Endothelial cell (in vitro differentiated cells): ENCODE measurements at regions not wholly inside any gene's neighbourhood (a gene's known extent, or its start where the extent isn't known, plus 50 kb on each side); places are given as distances from the start of the nearest gene placed in this dataset.

ENCODE experiments used
- DNase-seq: peaks from one replicate; pipeline ENCODE4 v3.0.0; 2021; ENCODE audit warnings: low spot score
- H3K27ac Mint-ChIP-seq: one replicate; pipeline ENCODE4 v1.8.0; 2021; ENCODE audit warnings: mixed read lengths, inconsistent platforms; ENCODE audit not compliant: unreplicated experiment
- H3K27me3 Mint-ChIP-seq: one replicate; pipeline ENCODE4 v1.8.0; 2021; ENCODE audit warnings: mild to moderate bottlenecking, moderate library complexity, mixed read lengths, inconsistent platforms; ENCODE audit not compliant: unreplicated experiment
- H3K36me3 Mint-ChIP-seq: one replicate; pipeline ENCODE4 v1.8.0; 2021; ENCODE audit warnings: mild to moderate bottlenecking, low read depth, mixed read lengths, inconsistent platforms; ENCODE audit not compliant: unreplicated experiment
- H3K4me1 Mint-ChIP-seq: one replicate; pipeline ENCODE4 v1.8.0; 2021; ENCODE audit warnings: mild to moderate bottlenecking, mixed read lengths, inconsistent platforms; ENCODE audit not compliant: unreplicated experiment
- H3K4me3 Mint-ChIP-seq: one replicate; pipeline ENCODE4 v1.8.0; 2021; ENCODE audit warnings: mild to moderate bottlenecking, mixed read lengths, inconsistent platforms; ENCODE audit not compliant: unreplicated experiment
- H3K9me3 Mint-ChIP-seq: one replicate; pipeline ENCODE4 v1.8.0; 2021; ENCODE audit warnings: mixed read lengths, inconsistent platforms; ENCODE audit not compliant: unreplicated experiment
- CTCF ChIP-seq: fragments of 200-600 bp; sonication (generic); IDR thresholded peaks from one replicate; pipeline ENCODE4 v1.5.0; 2021; ENCODE audit warnings: antibody characterized with exemption; ENCODE audit not compliant: unreplicated experiment

GRCh38 chr7:16136896-16137295 is 284.4 kb downstream of the CRPPA start:
- no peak for TF ChIP-seq CTCF
- no peak overlapping the region for H3K27ac Mint-ChIP-seq
- H3K4me1 Mint-ChIP-seq = no peaks in the 10 kb centered on the region

DNA sequence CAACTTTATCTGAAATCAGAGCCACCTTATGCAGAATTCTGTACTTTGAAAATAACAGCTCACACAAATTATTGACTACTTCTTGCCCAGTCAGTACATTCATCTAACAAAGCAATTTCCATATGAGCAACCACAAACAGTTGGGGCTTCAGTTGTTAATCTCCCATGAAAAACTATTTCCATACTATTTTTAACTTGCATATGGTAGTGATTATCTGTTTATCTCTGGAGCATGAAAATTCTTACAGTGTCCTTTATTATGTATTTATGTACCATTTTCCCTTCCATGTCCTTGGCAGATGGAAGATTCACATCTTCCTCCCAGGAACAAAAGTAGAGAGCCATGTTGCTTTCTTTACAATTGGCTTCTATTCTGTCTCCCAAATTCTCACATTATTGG is 285.7 kb downstream of the CRPPA start:
- H3K27ac Mint-ChIP-seq = no peak overlapping the region
- H3K4me1 Mint-ChIP-seq = no peaks in the 10 kb centered on the region
- TF ChIP-seq CTCF = no peak
- H3K9me3 Mint-ChIP-seq = no peaks in the 10 kb centered on the region
- H3K27me3 Mint-ChIP-seq = no peaks in the 10 kb centered on the region
- no peak for DNase-seq
- no peak overlapping the region for H3K4me3 Mint-ChIP-seq
- no peaks in the 10 kb centered on the region for H3K36me3 Mint-ChIP-seq

More at GRCh38 chr7:16136896-16137295, 284.4 kb downstream of the CRPPA start:
- no peak for DNase-seq
- H3K27me3 Mint-ChIP-seq = no peaks in the 10 kb centered on the region
- no peaks in the 10 kb centered on the region for H3K36me3 Mint-ChIP-seq
- no peaks in the 10 kb centered on the region for H3K9me3 Mint-ChIP-seq
- no peak overlapping the region for H3K4me3 Mint-ChIP-seq

DNA sequence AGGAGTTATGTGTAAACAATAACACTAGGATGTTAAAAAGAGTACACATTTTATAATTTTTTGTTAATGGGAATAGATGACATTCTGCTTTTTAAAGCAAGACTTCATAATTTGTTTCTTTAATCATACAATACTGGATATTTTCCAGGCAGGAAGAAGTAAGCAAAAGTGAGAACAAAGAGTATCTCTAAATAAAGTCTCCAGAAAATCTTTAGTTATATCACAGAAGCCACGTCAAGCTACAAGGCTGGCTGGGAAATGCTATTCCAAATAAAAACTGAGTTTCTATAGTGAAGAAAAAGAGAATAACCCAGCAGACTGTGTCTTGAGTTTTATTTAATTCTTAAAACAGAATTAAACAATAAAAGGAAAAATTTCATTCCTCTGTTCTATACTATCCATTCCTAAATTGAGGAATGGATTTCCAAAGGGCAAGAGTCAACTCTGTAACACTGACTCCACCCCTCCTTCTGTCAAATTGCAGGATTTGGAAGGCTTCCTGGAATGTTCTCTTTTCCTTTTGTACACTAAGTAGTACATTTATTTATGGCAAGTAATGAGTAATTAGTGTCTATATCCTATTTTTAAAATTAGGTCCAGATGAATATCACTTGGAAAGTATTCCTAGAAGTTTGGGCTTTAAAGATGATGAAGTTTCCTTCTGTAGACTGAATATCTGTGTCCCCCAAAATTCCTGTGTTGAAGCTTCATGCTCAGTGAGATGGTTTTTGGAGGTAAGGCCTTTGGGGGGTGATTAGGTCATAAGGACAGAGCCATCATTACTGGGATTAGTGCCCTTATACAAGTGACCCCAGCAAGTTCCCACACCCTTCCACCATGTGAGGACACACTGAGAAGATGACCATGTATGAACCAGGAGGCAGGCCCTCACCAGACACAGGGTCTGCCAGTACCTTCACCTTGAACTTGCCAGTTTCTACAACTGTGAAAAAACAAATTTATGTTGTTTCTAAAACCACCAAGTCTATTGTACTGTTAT is 290.9 kb downstream of the CRPPA start:
- no peak overlapping the region for H3K4me3 Mint-ChIP-seq
- DNase-seq = no peak
- no peaks in the 10 kb centered on the region for H3K9me3 Mint-ChIP-seq
- no peaks in the 10 kb centered on the region for H3K27me3 Mint-ChIP-seq
- TF ChIP-seq CTCF = no peak
- no peaks in the 10 kb centered on the region for H3K4me1 Mint-ChIP-seq
- no peak overlapping the region for H3K27ac Mint-ChIP-seq
- no peaks in the 10 kb centered on the region for H3K36me3 Mint-ChIP-seq

GRCh38 chr7:16129431-16130110 is 291.8 kb downstream of the CRPPA start:
- DNase-seq = no peak
- H3K9me3 Mint-ChIP-seq = no peaks in the 10 kb centered on the region
- no peaks in the 10 kb centered on the region for H3K27me3 Mint-ChIP-seq
- no peak overlapping the region for H3K27ac Mint-ChIP-seq
- H3K4me1 Mint-ChIP-seq = no peaks in the 10 kb centered on the region
- no peaks in the 10 kb centered on the region for H3K36me3 Mint-ChIP-seq
- TF ChIP-seq CTCF = no peak
- no peak overlapping the region for H3K4me3 Mint-ChIP-seq
